Activated gamma-delta T cell treated with anti-CD3 and anti-CD28 coated beads, Interleukin-2, amount 50 U/mL, for 16 hours (primary cell): ENCODE measurements at regions not wholly inside any gene's neighbourhood (a gene's known extent, or its start where the extent isn't known, plus 50 kb on each side); places are given as distances from the start of the nearest gene placed in this dataset.

Experiments used
- DNase-seq: peaks from one replicate; pipeline ENCODE4 v3.0.0-alpha.2; 2020; ENCODE audit warnings: low read depth

DNA sequence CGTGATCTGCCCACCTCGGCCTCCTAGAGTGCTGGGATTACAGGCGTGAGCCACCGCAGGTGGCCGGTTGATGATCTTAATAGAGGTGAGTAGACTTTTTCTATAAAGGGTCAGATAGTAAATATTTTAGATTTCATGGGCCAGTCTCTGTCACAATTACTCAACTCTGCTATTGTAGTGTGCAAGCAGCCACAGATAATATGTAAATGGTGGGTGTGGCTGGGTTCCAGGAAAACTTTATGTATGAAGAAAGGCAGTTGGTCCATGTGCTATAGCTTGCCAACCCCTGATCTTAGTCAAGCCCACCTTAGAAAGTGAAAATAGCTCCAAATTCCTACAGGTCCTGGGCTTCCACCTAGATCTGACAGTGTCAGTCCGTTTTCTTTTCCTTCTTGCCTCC lies 94.9 kb upstream of the PMFBP1 start:
- DNase-seq = no peak

- no peak for DNase-seq
These were observed 92.8 kb upstream of the PMFBP1 start for GRCh38 chr16:72264771-72265170.

- DNase-seq = no peak
These were observed 90.8 kb upstream of the PMFBP1 start for GRCh38 chr16:72262711-72263110.

GRCh38 chr16:72261127-72261526 lies 89.2 kb upstream of the PMFBP1 start:
- no peak for DNase-seq

GRCh38 chr16:72256398-72257066 lies 84.6 kb upstream of the PMFBP1 start:
- no peak for DNase-seq

GRCh38 chr16:72255786-72256185 lies 83.8 kb upstream of the PMFBP1 start:
- DNase-seq = no peak

GRCh38 chr16:72247821-72248253 lies 75.9 kb upstream of the PMFBP1 start:
- no peak for DNase-seq

- no peak for DNase-seq
These were observed 74.5 kb upstream of the PMFBP1 start for GRCh38 chr16:72246423-72246822.

DNA sequence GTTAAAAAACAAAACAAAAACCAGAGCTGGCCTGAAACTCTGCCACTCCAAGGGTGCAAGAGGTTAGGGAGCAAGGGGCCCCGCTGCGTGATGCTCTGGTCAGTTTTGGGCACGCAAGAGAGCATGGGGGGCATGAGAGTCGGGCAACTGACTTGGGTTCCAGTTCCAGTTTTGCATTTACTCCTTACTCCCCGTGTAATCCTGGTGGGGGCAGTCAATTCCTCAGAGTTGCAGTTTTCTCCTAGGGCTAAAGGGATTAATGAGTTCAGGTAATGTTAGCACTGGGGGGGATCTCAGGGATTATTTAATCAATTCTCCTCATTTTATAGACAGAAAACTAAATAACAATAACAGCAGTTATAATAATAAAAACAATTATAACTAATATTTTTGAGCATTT lies 72.9 kb upstream of the PMFBP1 start:
- no peak for DNase-seq

DNA sequence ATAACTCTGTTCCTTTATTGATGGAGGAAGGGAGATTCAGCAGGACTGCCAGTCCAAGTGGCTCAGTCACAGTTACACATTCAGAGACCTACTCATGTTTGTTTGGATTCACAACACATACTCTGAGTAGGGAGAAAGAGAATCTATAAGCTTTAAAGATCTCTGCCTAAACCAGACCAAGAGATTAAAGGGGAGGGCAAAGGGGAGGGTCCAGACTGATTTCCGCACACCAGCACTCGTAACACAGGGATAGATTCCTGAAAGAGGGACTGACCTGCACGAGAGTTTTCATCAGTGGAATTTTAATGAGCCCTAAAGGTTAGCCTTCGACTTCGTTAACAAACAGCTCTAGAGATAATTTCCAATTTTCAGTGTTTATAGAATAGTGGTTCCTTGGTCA lies 71.7 kb upstream of the PMFBP1 start:
- DNase-seq = no peak

DNA sequence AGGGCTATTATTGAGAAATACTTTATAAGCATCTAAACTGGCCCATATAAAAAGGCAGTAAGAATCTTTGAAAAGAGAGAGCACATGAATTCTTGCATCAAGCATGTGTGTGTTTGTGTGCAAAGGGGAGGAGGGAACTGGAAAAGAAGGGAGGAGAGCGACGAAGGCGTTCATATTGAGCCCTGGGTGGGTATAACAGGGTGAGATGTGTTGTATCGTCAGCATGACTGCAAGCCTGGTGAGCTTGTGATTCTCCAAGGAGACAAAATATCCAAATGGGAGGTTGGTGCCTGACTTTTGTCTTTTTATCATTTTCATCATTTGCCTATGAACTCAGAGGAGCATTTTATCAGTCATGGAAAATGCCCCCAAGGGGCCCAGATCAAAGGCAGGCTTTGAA lies 70.8 kb upstream of the PMFBP1 start:
- no peak for DNase-seq

GRCh38 chr16:72241930-72242329 lies 70.0 kb upstream of the PMFBP1 start:
- no peak for DNase-seq

GRCh38 chr16:72241008-72241407 lies 69.1 kb upstream of the PMFBP1 start:
- no peak for DNase-seq

DNA sequence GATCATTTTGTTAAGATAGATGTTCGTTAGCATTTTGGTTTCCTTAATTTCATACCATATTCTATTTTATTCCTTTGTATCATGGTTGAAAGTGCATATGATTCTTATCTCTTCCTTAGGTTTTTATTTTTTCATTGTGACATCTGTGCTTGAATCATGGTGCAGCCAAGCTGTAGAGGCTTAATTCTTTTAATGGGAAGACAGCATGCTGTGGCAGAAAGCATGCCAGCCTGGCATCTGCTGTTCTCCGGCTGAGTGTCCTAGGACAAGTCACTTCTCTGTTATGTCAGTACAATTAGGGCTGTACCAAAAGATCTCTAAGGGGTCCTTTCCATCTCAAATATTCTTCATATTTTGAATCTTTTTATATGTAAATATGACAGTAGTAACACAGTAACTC lies 68.5 kb upstream of the PMFBP1 start:
- DNase-seq = no peak

GRCh38 chr16:72236866-72237265 lies 64.9 kb upstream of the PMFBP1 start:
- no peak for DNase-seq

GRCh38 chr16:72234387-72234786 lies 62.4 kb upstream of the PMFBP1 start:
- DNase-seq = no peak

- no peak for DNase-seq
These were observed 56.1 kb upstream of the PMFBP1 start for GRCh38 chr16:72228014-72228413.

GRCh38 chr16:72226136-72226535 lies 54.2 kb upstream of the PMFBP1 start:
- DNase-seq = no peak

DNA sequence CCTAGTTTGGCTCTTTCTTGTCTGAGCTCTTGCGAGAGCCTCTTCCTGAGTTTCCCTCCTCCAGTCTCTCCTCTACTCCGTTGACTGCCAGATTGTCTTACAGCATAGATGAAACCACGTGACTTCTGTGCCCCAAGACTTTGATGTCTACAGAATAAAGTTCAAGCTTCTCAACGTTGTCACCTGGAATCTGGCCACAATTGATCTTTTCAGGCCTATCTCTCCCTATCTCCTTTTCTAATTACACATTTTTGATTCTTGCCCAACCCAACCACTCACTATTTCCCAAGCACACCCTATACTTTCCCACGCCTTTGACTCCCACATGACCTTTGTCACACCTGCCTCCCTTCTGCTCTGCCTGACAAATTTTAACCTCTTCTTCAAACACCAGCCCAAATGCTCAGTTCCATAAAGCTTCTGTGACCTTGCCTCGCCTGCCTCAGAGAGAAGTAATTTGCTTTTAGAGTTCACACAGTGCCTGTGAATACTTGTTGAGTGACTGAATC lies 52.4 kb upstream of the PMFBP1 start:
- DNase-seq = no peak

GRCh38 chr16:72222503-72222902 lies 50.5 kb upstream of the PMFBP1 start:
- no peak for DNase-seq
